ENCODE measurements at regions not wholly inside any gene's neighbourhood (a gene's known extent, or its start where the extent isn't known, plus 50 kb on each side); places are given as distances from the start of the nearest gene placed in this dataset.

- Histone ChIP-seq H3K9me3 (ENCODE audit: control insufficient read depth, insufficient read depth, low read depth, low read length) (no peaks in the 10 kb centered on the region), H3K27me3 (ENCODE audit: control insufficient read depth, insufficient read depth, low read length) (no peaks in the 10 kb centered on the region; the same call in 1 of the 2 replicates), H3K4me1 (ENCODE audit: control insufficient read depth, insufficient read depth, low read length) (no peaks in the 10 kb centered on the region), H3K4me3 (ENCODE audit: low read depth in 2 of 2, low read length in 2 of 2) (no peak overlapping the region), H3K36me3 (ENCODE audit: control insufficient read depth, insufficient read depth, low read length) (no peaks in the 10 kb centered on the region), H3K27ac (ENCODE audit: low read length) (no peak overlapping the region)
- ChIA-PET CTCF (no interaction called here), POLR2A (no interaction called here)
- intact Hi-C loops (cut with micrococcal nuclease; ENCODE audit: unreplicated experiment) = no loop called here
- in situ Hi-C loops (cut with HindIII; ENCODE audit: low pct_unique_long_range_greater_than_20kb, low sequenced_read_pairs) = no loop called here
- DNase-seq (ENCODE audit: low read depth, low spot score) (no peak), ATAC-seq (no peak)
- TF ChIP-seq REST (IDR thresholded peaks at IDR 0.05; ENCODE audit: insufficient read depth in 1 of 2, low read depth in 2 of 2, low read length in 1 of 2) = no peak
- no TSS peak for BruUV-seq (replicated peaks)
These were observed 567.2 kb downstream of the CDH26 start for GRCh38 chr20:60525397-60525796.

- no peaks in the 10 kb centered on the region; the same call in 1 of the 2 replicates for H3K27me3 ChIP-seq (ENCODE audit: control insufficient read depth, insufficient read depth, low read length)
- DNase-seq (ENCODE audit: low read depth, low spot score) (no peak), ATAC-seq (no peak)
- in situ Hi-C loops (cut with HindIII; ENCODE audit: low pct_unique_long_range_greater_than_20kb, low sequenced_read_pairs) (no loop called here), intact Hi-C loops (cut with micrococcal nuclease; ENCODE audit: unreplicated experiment) (no loop called here)
- POLR2A ChIA-PET = no interaction called here
- TF ChIP-seq SIN3A (IDR thresholded peaks at IDR 0.05; ENCODE audit: borderline replicate concordance, insufficient read depth, low read depth, low read length) (no peak), CTCF (IDR thresholded peaks at IDR 0.05) (no peak), POLR2AphosphoS5 (IDR thresholded peaks at IDR 0.05; ENCODE audit: low read depth, low read length) (no peak), TCF7L2 (IDR thresholded peaks at IDR 0.05; ENCODE audit: low read depth, low read length) (no peak)
- no TSS peak for BruUV-seq (replicated peaks)
- H3K27ac ChIP-seq (ENCODE audit: low read length) = no peak overlapping the region
- no peaks in the 10 kb centered on the region for H3K36me3 ChIP-seq (ENCODE audit: control insufficient read depth, insufficient read depth, low read length)
- CTCF ChIA-PET = no interaction called here
- no peaks in the 10 kb centered on the region for H3K4me1 ChIP-seq (ENCODE audit: control insufficient read depth, insufficient read depth, low read length)
- no peaks in the 10 kb centered on the region for H3K9me3 ChIP-seq (ENCODE audit: control insufficient read depth, insufficient read depth, low read depth, low read length)
- H3K4me3 ChIP-seq (ENCODE audit: low read depth in 2 of 2, low read length in 2 of 2) = no peak overlapping the region
These were observed 569.4 kb downstream of the CDH26 start for GRCh38 chr20:60527656-60528055.

- no peak overlapping the region for H3K4me3 ChIP-seq (ENCODE audit: low read depth in 2 of 2, low read length in 2 of 2)
- DNase-seq (ENCODE audit: low read depth, low spot score) (no peak), ATAC-seq (no peak)
- no peaks in the 10 kb centered on the region for H3K4me1 ChIP-seq (ENCODE audit: control insufficient read depth, insufficient read depth, low read length)
- H3K36me3 ChIP-seq (ENCODE audit: control insufficient read depth, insufficient read depth, low read length) = no peaks in the 10 kb centered on the region
- TF ChIP-seq CTCF (IDR thresholded peaks at IDR 0.05) (no peak), REST (IDR thresholded peaks at IDR 0.05; ENCODE audit: insufficient read depth in 1 of 2, low read depth in 2 of 2, low read length in 1 of 2) (no peak), SIN3A (IDR thresholded peaks at IDR 0.05; ENCODE audit: borderline replicate concordance, insufficient read depth, low read depth, low read length) (no peak), TCF7L2 (IDR thresholded peaks at IDR 0.05; ENCODE audit: low read depth, low read length) (no peak), POLR2AphosphoS5 (IDR thresholded peaks at IDR 0.05; ENCODE audit: low read depth, low read length) (no peak)
- CTCF ChIA-PET = no interaction called here
- intact Hi-C loops (cut with micrococcal nuclease; ENCODE audit: unreplicated experiment) = no loop called here
- H3K27ac ChIP-seq (ENCODE audit: low read length) = no peak overlapping the region
- BruUV-seq (replicated peaks) = no TSS peak
- POLR2A ChIA-PET = no interaction called here
- H3K9me3 ChIP-seq (ENCODE audit: control insufficient read depth, insufficient read depth, low read depth, low read length) = no peaks in the 10 kb centered on the region
- no peaks in the 10 kb centered on the region; the same call in 1 of the 2 replicates for H3K27me3 ChIP-seq (ENCODE audit: control insufficient read depth, insufficient read depth, low read length)
- in situ Hi-C loops (cut with HindIII; ENCODE audit: low pct_unique_long_range_greater_than_20kb, low sequenced_read_pairs) = no loop called here
These were observed 569.9 kb downstream of the CDH26 start for GRCh38 chr20:60528141-60528540.

Measured in Panc1 (cell line).